PC-3 (cell line): ENCODE measurements at regions not wholly inside any gene's neighbourhood (a gene's known extent, or its start where the extent isn't known, plus 50 kb on each side); places are given as distances from the start of the nearest gene placed in this dataset.

Experiments used
- ATAC-seq: fragments of 200-7000 bp; cut with Tn5 transposase; 2 replicates; pipeline ENCODE4 v1.9.1; 2020; ENCODE audit warnings: mild to moderate bottlenecking, moderate library complexity
- BruUV-seq: library from RNA; stranded (reverse); fragments of 400-500 nt; replicated peaks from 2 replicates; lab custom pipeline; 2021; lab: Mats Ljungman, UMichigan
- CTCF ChIA-PET: fragments of 300-600 bp; sonication (Branson Sonifier 250); formaldehyde crosslinking; loops from one replicate; lab custom pipeline; 2022; ENCODE audit warnings: antibody characterized with exemption; lab: Charles Lee
- POLR2A ChIA-PET: fragments of 300-600 bp; sonication (Branson Sonifier 250); formaldehyde crosslinking; loops from one replicate; lab custom pipeline; 2022; ENCODE audit warnings: antibody characterized with exemption; ENCODE audit not compliant: unreplicated experiment; lab: Charles Lee
- DNase-seq: peaks from one replicate; pipeline ENCODE4 v3.0.0-alpha.2; 2015
- H2AFZ ChIP-seq: fragments of 300-600 bp; sonication (generic); 2 replicates; pipeline ENCODE4 v1.6.0; 2016; ENCODE audit warnings: antibody characterized with exemption, low read length
- H3F3A ChIP-seq: fragments of 300-600 bp; sonication (generic); one replicate; pipeline ENCODE4 v1.6.0; 2017; ENCODE audit warnings: antibody characterized with exemption, low read length, control low read depth, mild to moderate bottlenecking; ENCODE audit not compliant: unreplicated experiment
- H3K27ac ChIP-seq: fragments of 300-600 bp; sonication (generic); 2 replicates; pipeline ENCODE4 v1.5.1; 2016; ENCODE audit warnings: mild to moderate bottlenecking, low read length
- H3K27me3 ChIP-seq: fragments of 300-600 bp; sonication (generic); 2 replicates; pipeline ENCODE4 v1.6.1; 2016; ENCODE audit warnings: low read length, mixed read lengths
- H3K36me3 ChIP-seq: fragments of 300-600 bp; sonication (generic); 2 replicates; pipeline ENCODE4 v1.6.1; 2016; ENCODE audit warnings: low read depth, mixed run types, low read length, mixed read lengths
- H3K4me1 ChIP-seq: fragments of 300-600 bp; sonication (generic); 2 replicates; pipeline ENCODE4 v1.5.1; 2016; ENCODE audit warnings: low read length; ENCODE audit not compliant: insufficient read depth
- H3K4me2 ChIP-seq: fragments of 300-600 bp; sonication (generic); 2 replicates; pipeline ENCODE4 v1.6.0; 2016; ENCODE audit warnings: low read length
- H3K4me3 ChIP-seq: fragments of 300-600 bp; sonication (generic); 2 replicates; pipeline ENCODE4 v1.5.1; 2016; ENCODE audit warnings: mild to moderate bottlenecking, low read length, mixed read lengths
- H3K79me2 ChIP-seq: fragments of 300-600 bp; sonication (generic); 2 replicates; pipeline ENCODE4 v1.6.1; 2017; ENCODE audit warnings: low read length, mixed read lengths
- H3K9ac ChIP-seq: fragments of 300-600 bp; sonication (generic); 2 replicates; pipeline ENCODE4 v1.6.0; 2016; ENCODE audit warnings: mild to moderate bottlenecking, low read length
- H3K9me2 ChIP-seq: fragments of 300-600 bp; sonication (generic); replicated peaks from 2 replicates; pipeline ENCODE4 v1.6.1; 2016; ENCODE audit warnings: mixed run types, low read length, mixed read lengths
- H3K9me3 ChIP-seq: fragments of 300-600 bp; sonication (generic); 2 replicates; pipeline ENCODE4 v1.6.1; 2016; ENCODE audit warnings: low read length, mixed read lengths
- H4K20me1 ChIP-seq: fragments of 300-600 bp; sonication (generic); 2 replicates; pipeline ENCODE4 v1.6.1; 2016; ENCODE audit warnings: low read length, mixed read lengths
- CTCF ChIP-seq: fragments of 300-600 bp; sonication (generic); conservative IDR thresholded peaks from 2 replicates; pipeline ENCODE4 v1.5.1; 2017; ENCODE audit warnings: antibody characterized with exemption, low read depth, mild to moderate bottlenecking, low read length
- EZH2 ChIP-seq: fragments of 300-600 bp; sonication (generic); IDR thresholded peaks from one replicate; pipeline ENCODE4 v1.6.1; 2017; ENCODE audit warnings: antibody characterized with exemption, mild to moderate bottlenecking, low read length; ENCODE audit not compliant: unreplicated experiment
- EZH2phosphoT487 ChIP-seq: fragments of 300-600 bp; sonication (generic); IDR thresholded peaks from 2 replicates; pipeline ENCODE4 v1.6.1; 2018; ENCODE audit warnings: mild to moderate bottlenecking, antibody characterized with exemption, low read length, borderline replicate concordance
- intact Hi-C: fragments of 100-400 bp; cut with micrococcal nuclease; formaldehyde crosslinking; loops from 2 replicates; pipeline ENCODE4 v1.9.0; 2023

GRCh38 chr6:80872951-80873308 lies 766.5 kb downstream of the BCKDHB start:
- no peaks in the 10 kb centered on the region for H3K9me2 ChIP-seq

GRCh38 chr6:80872199-80872950 lies 765.9 kb downstream of the BCKDHB start:
- no peaks in the 10 kb centered on the region for H3K36me3 ChIP-seq
- no peaks in the 10 kb centered on the region for H3K9me3 ChIP-seq
- H3K79me2 ChIP-seq, result no peaks in the 10 kb centered on the region
- POLR2A ChIA-PET, result no interaction called here
- no peaks in the 10 kb centered on the region for H3K27me3 ChIP-seq
- intact Hi-C loops, result no loop called here
- no peak overlapping the region for H3K9ac ChIP-seq
- H3K4me3 ChIP-seq, result no peak overlapping the region
- no peak for TF ChIP-seq EZH2phosphoT487
- TF ChIP-seq EZH2, result no peak
- TF ChIP-seq CTCF, result no peak
- no peaks in the 10 kb centered on the region for H3K4me1 ChIP-seq
- H3K4me2 ChIP-seq, result no peak overlapping the region
- no peak overlapping the region for H3K27ac ChIP-seq
- ATAC-seq, result no peak
- CTCF ChIA-PET, result no interaction called here
- BruUV-seq, result no TSS peak
- H3K9me2 ChIP-seq, result no peaks in the 10 kb centered on the region
- H2AFZ ChIP-seq, result no peak overlapping the region
- H3F3A ChIP-seq, result no peaks in the 10 kb centered on the region
- H4K20me1 ChIP-seq, result no peaks in the 10 kb centered on the region
- DNase-seq, result no peak

More at GRCh38 chr6:80872951-80873308, 766.5 kb downstream of the BCKDHB start:
- Histone ChIP-seq H3F3A (no peaks in the 10 kb centered on the region), H3K9ac (no peak overlapping the region), H3K4me2 (no peak overlapping the region), H3K27me3 (no peaks in the 10 kb centered on the region), H3K4me1 (no peaks in the 10 kb centered on the region), H4K20me1 (no peaks in the 10 kb centered on the region), H2AFZ (no peak overlapping the region), H3K79me2 (no peaks in the 10 kb centered on the region), H3K4me3 (no peak overlapping the region), H3K9me3 (no peaks in the 10 kb centered on the region), H3K27ac (no peak overlapping the region), H3K36me3 (no peaks in the 10 kb centered on the region)
- intact Hi-C loops, result no loop called here
- BruUV-seq, result no TSS peak
- TF ChIP-seq CTCF, result no peak
- no peak for TF ChIP-seq EZH2
- TF ChIP-seq EZH2phosphoT487, result no peak
- ChIA-PET CTCF (no interaction called here), POLR2A (no interaction called here)
- ATAC-seq, result no peak
- no peak for DNase-seq

GRCh38 chr6:80862756-80863155 lies 756.3 kb downstream of the BCKDHB start:
- Histone ChIP-seq H3K9me2 (no peaks in the 10 kb centered on the region), H2AFZ (no peak overlapping the region), H3K9me3 (no peaks in the 10 kb centered on the region), H3K27ac (no peak overlapping the region), H3K36me3 (no peaks in the 10 kb centered on the region), H3K4me1 (no peaks in the 10 kb centered on the region), H3F3A (no peaks in the 10 kb centered on the region), H3K4me3 (no peak overlapping the region), H3K9ac (no peak overlapping the region), H4K20me1 (no peaks in the 10 kb centered on the region), H3K79me2 (no peaks in the 10 kb centered on the region), H3K4me2 (no peak overlapping the region), H3K27me3 (no peaks in the 10 kb centered on the region)
- CTCF ChIA-PET, result no interaction called here
- intact Hi-C loops, result no loop called here
- DNase-seq (no peak), ATAC-seq (no peak)
- no peak for TF ChIP-seq CTCF
- TF ChIP-seq EZH2, result no peak
- TF ChIP-seq EZH2phosphoT487, result no peak
- POLR2A ChIA-PET, result no interaction called here
- BruUV-seq, result no TSS peak
